ENCODE measurements at regions not wholly inside any gene's neighbourhood (a gene's known extent, or its start where the extent isn't known, plus 50 kb on each side); places are given as distances from the start of the nearest gene placed in this dataset.
"Not testable (repeated sequence)": the region's sequence is repeated elsewhere in the genome, so short reads cannot be mapped to it uniquely, and the experiment has no call there.

GRCh38 chr4:52512291-52512690 is 146.8 kb downstream of the USP46 start:
- peaks cover 0 to 2% of the 10 kb centered on the region in 2 donors for H3K27me3 Mint-ChIP-seq
- H3K36me3 Mint-ChIP-seq, result no peaks in the 10 kb centered on the region
- H3K9me3 Mint-ChIP-seq, result peaks cover 0 to 7% (median 3%) of the 10 kb centered on the region in 5 donors
- Histone ChIP-seq H3K36me3 (ENCODE audit: insufficient read depth, low read length) (no peaks in the 10 kb centered on the region), H3K27ac (ENCODE audit: low read depth, low read length) (no peak overlapping the region), H3K27me3 (ENCODE audit: insufficient read depth, low read length, poor library complexity, severe bottlenecking) (no peaks in the 10 kb centered on the region), H3K4me3 (ENCODE audit: low read length) (no peak overlapping the region), H3K4me1 (ENCODE audit: insufficient read depth, low read length) (no peaks in the 10 kb centered on the region), H3K9me3 (ENCODE audit: low read length) (no peaks in the 10 kb centered on the region)
- no peak overlapping the region for H3K4me3 Mint-ChIP-seq
- no peak overlapping the region for H3K27ac Mint-ChIP-seq
- CTCF ChIA-PET, result no interaction called here
- no peaks in the 10 kb centered on the region for H3K4me1 Mint-ChIP-seq
- DNase-seq, result no peak
- POLR2A ChIA-PET, result no interaction called here

GRCh38 chr4:52522093-52522492 is 137.0 kb downstream of the USP46 start:
- H3K9me3 Mint-ChIP-seq; POLR2A ChIA-PET; H3K4me3 ChIP-seq (ENCODE audit: low read length); H3K27me3 ChIP-seq (ENCODE audit: insufficient read depth, low read length, poor library complexity, severe bottlenecking); DNase-seq; H3K4me1 ChIP-seq (ENCODE audit: insufficient read depth, low read length); CTCF ChIA-PET; H3K36me3 ChIP-seq (ENCODE audit: insufficient read depth, low read length); H3K9me3 ChIP-seq (ENCODE audit: low read length); H3K36me3 Mint-ChIP-seq; H3K4me3 Mint-ChIP-seq; H3K27ac Mint-ChIP-seq; H3K27ac ChIP-seq (ENCODE audit: low read depth, low read length); H3K4me1 Mint-ChIP-seq: not testable (repeated sequence)
- H3K27me3 Mint-ChIP-seq, result peaks cover 23 to 35% of the 10 kb centered on the region in 2 donors

GRCh38 chr4:52529983-52530382 is 129.1 kb downstream of the USP46 start:
- H3K4me1 ChIP-seq (ENCODE audit: insufficient read depth, low read length), result no peaks in the 10 kb centered on the region
- Mint-ChIP-seq H3K27ac (no peak overlapping the region), H3K27me3 (peaks cover 5 to 9% of the 10 kb centered on the region in 2 donors), H3K9me3 (peaks cover 0 to 10% (median 5%) of the 10 kb centered on the region in 5 donors), H3K4me3 (no peak overlapping the region), H3K36me3 (no peaks in the 10 kb centered on the region), H3K4me1 (no peaks in the 10 kb centered on the region)
- ChIA-PET CTCF (no interaction called here), POLR2A (no interaction called here)
- no peak overlapping the region for H3K4me3 ChIP-seq (ENCODE audit: low read length)
- H3K27ac ChIP-seq (ENCODE audit: low read depth, low read length), result no peak overlapping the region
- no peaks in the 10 kb centered on the region for H3K9me3 ChIP-seq (ENCODE audit: low read length)
- DNase-seq, result no peak
- H3K27me3 ChIP-seq (ENCODE audit: insufficient read depth, low read length, poor library complexity, severe bottlenecking), result no peaks in the 10 kb centered on the region
- H3K36me3 ChIP-seq (ENCODE audit: insufficient read depth, low read length), result no peaks in the 10 kb centered on the region

- no peak overlapping the region for H3K27ac ChIP-seq (ENCODE audit: low read depth, low read length)
- H3K4me3 Mint-ChIP-seq, result no peak overlapping the region
- DNase-seq, result no peak
- H3K4me3 ChIP-seq (ENCODE audit: low read length), result no peak overlapping the region
- no peak overlapping the region for H3K27ac Mint-ChIP-seq
- no peaks in the 10 kb centered on the region for H3K4me1 ChIP-seq (ENCODE audit: insufficient read depth, low read length)
- no peaks in the 10 kb centered on the region for H3K4me1 Mint-ChIP-seq
- no peaks in the 10 kb centered on the region for H3K27me3 ChIP-seq (ENCODE audit: insufficient read depth, low read length, poor library complexity, severe bottlenecking)
- no peaks in the 10 kb centered on the region for H3K36me3 Mint-ChIP-seq
- no peaks in the 10 kb centered on the region for H3K9me3 ChIP-seq (ENCODE audit: low read length)
- H3K36me3 ChIP-seq (ENCODE audit: insufficient read depth, low read length), result no peaks in the 10 kb centered on the region
- peaks cover 0 to 9% (median 4%) of the 10 kb centered on the region in 5 donors for H3K9me3 Mint-ChIP-seq
- POLR2A ChIA-PET, result no interaction called here
- peaks cover 10 to 11% of the 10 kb centered on the region in 2 donors for H3K27me3 Mint-ChIP-seq
- CTCF ChIA-PET, result no interaction called here
Observed at GRCh38 chr4:52535793-52536192, 123.3 kb downstream of the USP46 start.

Data from CD8-positive, alpha-beta memory T cell (primary cell).